HEK293 (cell line): ENCODE measurements at regions not wholly inside any gene's neighbourhood (a gene's known extent, or its start where the extent isn't known, plus 50 kb on each side); places are given as distances from the start of the nearest gene placed in this dataset.

Experiments
- ZNF274 ChIP-seq, 2 experiments: fragments of 200-500 bp in 1 of 2; fragments of 450-650 bp in 1 of 2; sonication (Bioruptor generic) in 1 of 2; formaldehyde crosslinking in 1 of 2; IDR thresholded peaks; 2 replicates each; pipeline versions ENCODE4 v1.5.1 to v1.6.1; 2014 to 2016; ENCODE audit warnings: borderline replicate concordance in 1 of 2, inconsistent platforms in 1 of 2, low read length in 1 of 2, missing biosample characterization in 1 of 2, missing genetic modification characterization in 1 of 2
- ZNF501 ChIP-seq: fragments of 450-650 bp; formaldehyde crosslinking; IDR thresholded peaks from 2 replicates; pipeline ENCODE4 v1.5.1; 2016; ENCODE audit warnings: missing biosample characterization, missing genetic modification characterization
- ZNF830 ChIP-seq: fragments of 450-650 bp; IDR thresholded peaks from 2 replicates; pipeline ENCODE4 v1.5.0; 2018; ENCODE audit warnings: missing biosample characterization, missing genetic modification characterization, low read depth, mild to moderate bottlenecking, moderate library complexity
- TF ChIP-seq, protein P1 (sequence below): fragments of 450-650 bp; formaldehyde crosslinking; IDR thresholded peaks from 2 replicates; pipeline ENCODE4 v1.5.1; 2016; ENCODE audit warnings: missing biosample characterization, missing genetic modification characterization

DNA sequence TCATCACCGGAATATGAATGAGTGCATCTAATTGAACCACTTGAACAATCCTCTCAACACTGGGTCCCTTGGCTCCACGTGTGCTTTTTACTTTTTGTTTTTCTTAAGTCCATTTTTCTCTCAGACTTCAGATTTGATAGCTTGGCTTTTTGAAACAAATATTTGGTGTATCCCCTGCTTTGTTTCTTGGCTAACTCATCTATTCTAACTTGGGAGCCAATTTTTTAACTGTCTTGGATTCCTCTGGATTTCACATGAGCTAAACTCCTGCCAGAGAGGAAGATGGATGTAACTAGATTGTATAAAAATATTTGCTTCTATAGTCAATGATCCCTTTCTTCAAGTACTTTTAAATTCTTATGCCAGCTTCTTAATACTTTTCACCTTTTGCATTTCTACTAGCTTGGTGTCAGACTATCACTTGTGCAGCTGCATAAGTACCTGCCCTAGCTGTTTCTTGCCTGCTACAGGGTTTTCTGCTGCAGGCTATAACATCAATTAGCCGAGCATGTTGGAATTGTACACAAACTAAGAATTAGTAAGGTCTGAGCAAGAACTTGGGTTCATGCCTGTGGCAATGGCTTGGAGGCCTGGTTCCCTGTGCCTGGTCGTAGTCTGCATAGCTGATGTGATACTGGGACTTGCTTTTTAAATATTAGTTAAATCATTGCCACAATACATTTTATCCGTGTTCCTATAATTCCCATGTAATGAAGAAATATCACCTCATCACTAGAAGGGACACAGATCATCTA, 281.5 kb downstream of the EN1 start:
- TF ChIP-seq ZNF830 (tag by site-specific recombination) (no peak), ZNF501 (no peak), ZNF274 (IDR thresholded peaks at IDR 0.05; ENCODE audit: low read length) (no peak), ZNF274 (tag by site-specific recombination; IDR thresholded peaks at IDR 0.05; ENCODE audit: borderline replicate concordance) (no peak)
- TF ChIP-seq, protein P1, sequence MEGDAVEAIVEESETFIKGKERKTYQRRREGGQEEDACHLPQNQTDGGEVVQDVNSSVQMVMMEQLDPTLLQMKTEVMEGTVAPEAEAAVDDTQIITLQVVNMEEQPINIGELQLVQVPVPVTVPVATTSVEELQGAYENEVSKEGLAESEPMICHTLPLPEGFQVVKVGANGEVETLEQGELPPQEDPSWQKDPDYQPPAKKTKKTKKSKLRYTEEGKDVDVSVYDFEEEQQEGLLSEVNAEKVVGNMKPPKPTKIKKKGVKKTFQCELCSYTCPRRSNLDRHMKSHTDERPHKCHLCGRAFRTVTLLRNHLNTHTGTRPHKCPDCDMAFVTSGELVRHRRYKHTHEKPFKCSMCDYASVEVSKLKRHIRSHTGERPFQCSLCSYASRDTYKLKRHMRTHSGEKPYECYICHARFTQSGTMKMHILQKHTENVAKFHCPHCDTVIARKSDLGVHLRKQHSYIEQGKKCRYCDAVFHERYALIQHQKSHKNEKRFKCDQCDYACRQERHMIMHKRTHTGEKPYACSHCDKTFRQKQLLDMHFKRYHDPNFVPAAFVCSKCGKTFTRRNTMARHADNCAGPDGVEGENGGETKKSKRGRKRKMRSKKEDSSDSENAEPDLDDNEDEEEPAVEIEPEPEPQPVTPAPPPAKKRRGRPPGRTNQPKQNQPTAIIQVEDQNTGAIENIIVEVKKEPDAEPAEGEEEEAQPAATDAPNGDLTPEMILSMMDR (tag by site-specific recombination), result no peak
